Uterus (tissue), 2 donors: ENCODE measurements at regions not wholly inside any gene's neighbourhood (a gene's known extent, or its start where the extent isn't known, plus 50 kb on each side); places are given as distances from the start of the nearest gene placed in this dataset.
A peak's percentile ranks its signal among the peaks of the same experiment; 100 is the strongest.

Experiments used
- POLR2A ChIP-seq, 2 donors: fragments of 450-650 bp; IDR thresholded peaks; one replicate each; pipeline ENCODE4 v1.6.1; 2016; ENCODE audit warnings: antibody characterized with exemption in 2 of 2, mild to moderate bottlenecking in 1 of 2, moderate library complexity in 1 of 2
- TF ChIP-seq, protein P1 (sequence below), 4 experiments: fragments of 200-600 bp in 2 of 4; fragments of 450-650 bp in 2 of 4; sonication (generic) in 2 of 4; IDR thresholded peaks; one replicate each; pipeline ENCODE4 v1.5.1; 2016 to 2019; ENCODE audit warnings: antibody characterized with exemption in 4 of 4, mild to moderate bottlenecking in 2 of 4, moderate library complexity in 1 of 4

DNA sequence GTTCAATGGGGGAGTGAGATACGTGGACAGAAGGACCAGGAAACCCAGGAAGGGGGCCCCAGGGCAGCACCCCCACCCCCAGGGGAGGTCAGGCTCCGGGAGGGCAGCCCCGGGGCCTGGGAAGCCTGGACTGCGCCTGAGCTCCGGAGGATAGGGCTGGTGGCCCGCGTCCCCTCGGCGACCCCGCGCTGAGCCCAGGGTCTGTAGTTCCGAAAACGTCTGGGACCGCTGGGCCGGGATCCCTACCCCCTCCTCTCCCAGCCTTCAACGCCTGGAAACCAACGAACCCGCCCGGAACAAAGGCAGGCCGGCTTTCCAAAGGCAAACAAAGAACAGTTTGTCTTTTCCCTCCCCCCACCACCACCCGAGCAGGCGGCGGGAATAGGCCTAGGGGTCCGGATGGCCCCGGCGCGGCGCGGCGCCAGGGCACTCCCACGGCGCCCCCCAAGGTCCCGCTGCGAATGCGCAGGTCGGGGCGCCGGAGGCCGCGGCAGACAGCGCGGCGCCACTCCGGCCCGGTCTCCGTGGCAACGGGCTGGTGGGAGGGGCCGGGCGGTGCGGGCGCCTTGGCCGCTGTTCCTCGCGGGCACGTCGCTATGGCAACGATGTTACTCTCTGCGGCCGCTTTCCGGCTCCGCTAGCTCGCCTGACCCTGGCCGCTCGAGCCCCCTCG is 58.5 kb downstream of the IGLL1 start:
- TF ChIP-seq, protein P1, sequence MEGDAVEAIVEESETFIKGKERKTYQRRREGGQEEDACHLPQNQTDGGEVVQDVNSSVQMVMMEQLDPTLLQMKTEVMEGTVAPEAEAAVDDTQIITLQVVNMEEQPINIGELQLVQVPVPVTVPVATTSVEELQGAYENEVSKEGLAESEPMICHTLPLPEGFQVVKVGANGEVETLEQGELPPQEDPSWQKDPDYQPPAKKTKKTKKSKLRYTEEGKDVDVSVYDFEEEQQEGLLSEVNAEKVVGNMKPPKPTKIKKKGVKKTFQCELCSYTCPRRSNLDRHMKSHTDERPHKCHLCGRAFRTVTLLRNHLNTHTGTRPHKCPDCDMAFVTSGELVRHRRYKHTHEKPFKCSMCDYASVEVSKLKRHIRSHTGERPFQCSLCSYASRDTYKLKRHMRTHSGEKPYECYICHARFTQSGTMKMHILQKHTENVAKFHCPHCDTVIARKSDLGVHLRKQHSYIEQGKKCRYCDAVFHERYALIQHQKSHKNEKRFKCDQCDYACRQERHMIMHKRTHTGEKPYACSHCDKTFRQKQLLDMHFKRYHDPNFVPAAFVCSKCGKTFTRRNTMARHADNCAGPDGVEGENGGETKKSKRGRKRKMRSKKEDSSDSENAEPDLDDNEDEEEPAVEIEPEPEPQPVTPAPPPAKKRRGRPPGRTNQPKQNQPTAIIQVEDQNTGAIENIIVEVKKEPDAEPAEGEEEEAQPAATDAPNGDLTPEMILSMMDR (IDR thresholded peaks at IDR 0.05): peak in 3 of 4 experiments; percentile 14 to 25 (median 22)
- TF ChIP-seq POLR2A (IDR thresholded peaks at IDR 0.05): peak; percentile 4 to 70
